ENCODE measurements at regions not wholly inside any gene's neighbourhood (a gene's known extent, or its start where the extent isn't known, plus 50 kb on each side); places are given as distances from the start of the nearest gene placed in this dataset.

DNA sequence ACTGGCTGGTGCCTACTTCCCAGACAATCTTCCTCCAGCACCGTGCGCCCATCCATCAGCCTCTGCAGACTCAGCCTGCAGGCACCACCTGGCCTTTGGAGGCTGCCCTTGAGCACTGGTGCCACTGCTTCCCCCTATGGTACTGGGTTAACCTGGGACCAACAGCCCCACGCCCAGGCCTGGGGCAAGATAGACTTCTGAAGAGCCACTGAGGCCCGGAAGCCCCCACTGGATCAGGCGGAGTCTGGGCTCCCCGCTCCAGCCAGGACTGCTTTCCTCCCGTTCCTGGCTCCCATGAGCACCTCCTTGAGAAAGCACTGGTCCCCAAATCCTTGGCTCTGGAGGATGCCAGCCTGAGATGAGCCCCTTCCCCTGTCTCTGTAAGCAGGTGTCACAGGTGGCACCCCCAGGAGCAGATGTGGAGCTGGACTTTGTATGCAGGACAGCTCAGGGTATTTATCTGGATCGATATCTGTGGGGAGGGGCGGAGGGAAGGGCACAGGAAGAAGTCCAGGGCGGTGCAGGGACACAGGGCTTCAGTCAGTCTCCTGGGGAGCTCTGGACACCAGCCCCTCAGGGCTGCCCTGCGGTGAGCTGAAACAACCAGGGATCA, 206.5 kb upstream of the PPP2R2D start:
- in situ Hi-C loops (cut with MboI): no loop called here
- Histone ChIP-seq H3K4me1 (ENCODE audit: control insufficient read depth, insufficient read depth, low read length) (no peaks in the 10 kb centered on the region), H3K9me3 (replicated peaks; ENCODE audit: control insufficient read depth, insufficient read depth, low read length) (no peaks in the 10 kb centered on the region; the same call in 2 of the 3 replicates), H3K9ac (ENCODE audit: control insufficient read depth, insufficient read depth, low read length) (no peak overlapping the region), H3K79me2 (ENCODE audit: control insufficient read depth, insufficient read depth, low read length) (no peaks in the 10 kb centered on the region), H3K4me3 (no peak overlapping the region), H4K20me1 (ENCODE audit: control insufficient read depth, insufficient read depth) (no peaks in the 10 kb centered on the region), H2AFZ (ENCODE audit: control insufficient read depth, low read depth, low read length) (no peak overlapping the region), H3K27ac (ENCODE audit: control insufficient read depth, insufficient read depth) (no peak overlapping the region), H3K27me3 (replicated peaks in 1 of 2; ENCODE audit: control insufficient read depth in 2 of 2, insufficient read depth in 2 of 2, low read length in 1 of 2) (no peaks in the 10 kb centered on the region), H3K4me2 (ENCODE audit: control insufficient read depth, insufficient read depth) (no peak overlapping the region), H3K36me3 (ENCODE audit: control insufficient read depth in 2 of 2, insufficient read depth in 2 of 2, low read length in 1 of 2) (no peaks in the 10 kb centered on the region)
- TF ChIP-seq USF2 (IDR thresholded peaks at IDR 0.05; ENCODE audit: borderline replicate concordance, low read depth, low read length) (no peak), WRNIP1 (IDR thresholded peaks at IDR 0.05; ENCODE audit: borderline replicate concordance, low read depth, low read length) (no peak), TCF3 (IDR thresholded peaks at IDR 0.05; ENCODE audit: borderline replicate concordance, insufficient read depth, low read depth, low read length) (no peak), STAT1 (conservative IDR thresholded peaks at IDR 0.05) (no peak)
- TF ChIP-seq, protein P1, sequence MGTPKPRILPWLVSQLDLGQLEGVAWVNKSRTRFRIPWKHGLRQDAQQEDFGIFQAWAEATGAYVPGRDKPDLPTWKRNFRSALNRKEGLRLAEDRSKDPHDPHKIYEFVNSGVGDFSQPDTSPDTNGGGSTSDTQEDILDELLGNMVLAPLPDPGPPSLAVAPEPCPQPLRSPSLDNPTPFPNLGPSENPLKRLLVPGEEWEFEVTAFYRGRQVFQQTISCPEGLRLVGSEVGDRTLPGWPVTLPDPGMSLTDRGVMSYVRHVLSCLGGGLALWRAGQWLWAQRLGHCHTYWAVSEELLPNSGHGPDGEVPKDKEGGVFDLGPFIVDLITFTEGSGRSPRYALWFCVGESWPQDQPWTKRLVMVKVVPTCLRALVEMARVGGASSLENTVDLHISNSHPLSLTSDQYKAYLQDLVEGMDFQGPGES (IDR thresholded peaks at IDR 0.05): no peak
- ChIA-PET SMC1A (ENCODE audit: uncharacterized antibody, unreplicated experiment) (no interaction called here), RAD21 (ENCODE audit: unreplicated experiment) (no interaction called here), CTCF (no interaction called here), POLR2A (no interaction called here)
- no TSS peak for BruUV-seq (replicated peaks)
- ATAC-seq: no peak
- intact Hi-C loops (cut with micrococcal nuclease; ENCODE audit: unreplicated experiment): no loop called here
- no peak for FAIRE-seq
- DNase-seq (ENCODE audit: low read depth, low spot score): no peak
- WGBS (ENCODE audit: insufficient coverage, insufficient replicate concordance, low lambda C conversion rate, missing lambda C conversion rate): 29% methylated on average over 10 of the region's 11 CpGs
